Natural killer cell (primary cell): ENCODE measurements at regions not wholly inside any gene's neighbourhood (a gene's known extent, or its start where the extent isn't known, plus 50 kb on each side); places are given as distances from the start of the nearest gene placed in this dataset.

ENCODE experiments used
- ATAC-seq, 3 donors: fragments of 150-1000 bp in 2 of 3; fragments of 200-7000 bp in 1 of 3; cut with Tn5 transposase; 1 replicate in 1 of 3; 2 replicates in 2 of 3; pipeline ENCODE4 v1.10.0; 2021; ENCODE audit warnings: mild to moderate bottlenecking in 2 of 3, moderate library complexity in 2 of 3
- DNase-seq, 2 donors: peaks; one replicate each; pipeline versions ENCODE4 v3.0.0 to v3.0.0-alpha.2; 2013 to 2021; ENCODE audit warnings: mixed read lengths in 1 of 2
- H3K27ac ChIP-seq: one replicate; pipeline ENCODE4 v1.5.1; 2013; ENCODE audit warnings: mild to moderate bottlenecking, low read length
- H3K27me3 ChIP-seq: one replicate; pipeline ENCODE4 v1.6.1; 2013; ENCODE audit warnings: low read length; ENCODE audit not compliant: control insufficient read depth, insufficient read depth
- H3K36me3 ChIP-seq: one replicate; pipeline ENCODE4 v1.6.1; 2013; ENCODE audit warnings: low read length; ENCODE audit not compliant: control insufficient read depth, insufficient read depth
- H3K4me1 ChIP-seq: one replicate; pipeline ENCODE4 v1.6.1; 2013; ENCODE audit warnings: low read length; ENCODE audit not compliant: control insufficient read depth, insufficient read depth
- H3K4me3 ChIP-seq: one replicate; pipeline ENCODE4 v1.5.1; 2013; ENCODE audit warnings: low read length
- H3K9me3 ChIP-seq: one replicate; pipeline ENCODE4 v1.6.1; 2013; ENCODE audit warnings: low read length; ENCODE audit not compliant: control insufficient read depth, insufficient read depth
- H3K27ac Mint-ChIP-seq, 2 donors: one replicate each; pipeline ENCODE4 v1.8.0; 2022; ENCODE audit warnings: mild to moderate bottlenecking in 2 of 2, mixed read lengths in 2 of 2, moderate library complexity in 1 of 2
- H3K27me3 Mint-ChIP-seq, 2 donors: one replicate each; pipeline ENCODE4 v1.8.0; 2022; ENCODE audit warnings: low read depth in 2 of 2, mixed read lengths in 2 of 2
- H3K36me3 Mint-ChIP-seq: one replicate; pipeline ENCODE4 v1.8.0; 2022; ENCODE audit warnings: mixed read lengths
- H3K4me1 Mint-ChIP-seq, 2 donors: one replicate each; pipeline ENCODE4 v1.8.0; 2022; ENCODE audit warnings: mixed read lengths in 2 of 2
- H3K4me3 Mint-ChIP-seq: one replicate; pipeline ENCODE4 v1.8.0; 2022; ENCODE audit warnings: mild to moderate bottlenecking, moderate library complexity, mixed read lengths
- H3K9me3 Mint-ChIP-seq, 2 donors: one replicate each; pipeline ENCODE4 v1.8.0; 2022; ENCODE audit warnings: mixed read lengths in 2 of 2
- WGBS: methylation state at CpG from one replicate; pipeline ENCODE4 v1.1.7; 2013; ENCODE audit warnings: missing lambda C conversion rate; ENCODE audit not compliant: insufficient coverage; 5-methylcytosine and 5-hydroxymethylcytosine counted together
- intact Hi-C: fragments of 100-400 bp; cut with micrococcal nuclease; formaldehyde crosslinking; loops from one replicate; pipeline ENCODE4 v1.14.2; 2022
- TF ChIP-seq, protein P1 (sequence below): fragments of 200-600 bp; IDR thresholded peaks from one replicate; pipeline ENCODE4 v1.8.0; 2022; ENCODE audit warnings: antibody characterized with exemption

- DNase-seq = no peak
- no peak overlapping the region for H3K4me3 Mint-ChIP-seq
- peaks cover 12 to 15% of the 10 kb centered on the region in 2 donors for H3K9me3 Mint-ChIP-seq
- H3K4me3 ChIP-seq = no peak overlapping the region
- peaks cover 0 to 3% of the 10 kb centered on the region in 2 donors for H3K27me3 Mint-ChIP-seq
- H3K27ac ChIP-seq = no peak overlapping the region
- TF ChIP-seq, protein P1, sequence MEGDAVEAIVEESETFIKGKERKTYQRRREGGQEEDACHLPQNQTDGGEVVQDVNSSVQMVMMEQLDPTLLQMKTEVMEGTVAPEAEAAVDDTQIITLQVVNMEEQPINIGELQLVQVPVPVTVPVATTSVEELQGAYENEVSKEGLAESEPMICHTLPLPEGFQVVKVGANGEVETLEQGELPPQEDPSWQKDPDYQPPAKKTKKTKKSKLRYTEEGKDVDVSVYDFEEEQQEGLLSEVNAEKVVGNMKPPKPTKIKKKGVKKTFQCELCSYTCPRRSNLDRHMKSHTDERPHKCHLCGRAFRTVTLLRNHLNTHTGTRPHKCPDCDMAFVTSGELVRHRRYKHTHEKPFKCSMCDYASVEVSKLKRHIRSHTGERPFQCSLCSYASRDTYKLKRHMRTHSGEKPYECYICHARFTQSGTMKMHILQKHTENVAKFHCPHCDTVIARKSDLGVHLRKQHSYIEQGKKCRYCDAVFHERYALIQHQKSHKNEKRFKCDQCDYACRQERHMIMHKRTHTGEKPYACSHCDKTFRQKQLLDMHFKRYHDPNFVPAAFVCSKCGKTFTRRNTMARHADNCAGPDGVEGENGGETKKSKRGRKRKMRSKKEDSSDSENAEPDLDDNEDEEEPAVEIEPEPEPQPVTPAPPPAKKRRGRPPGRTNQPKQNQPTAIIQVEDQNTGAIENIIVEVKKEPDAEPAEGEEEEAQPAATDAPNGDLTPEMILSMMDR = no peak
- H3K4me1 ChIP-seq = no peaks in the 10 kb centered on the region
- H3K36me3 Mint-ChIP-seq = peaks cover 20% of the 10 kb centered on the region
- peaks cover 9% of the 10 kb centered on the region for H3K9me3 ChIP-seq
- no peaks in the 10 kb centered on the region for H3K27me3 ChIP-seq
- H3K27ac Mint-ChIP-seq = no peak overlapping the region
- no peaks in the 10 kb centered on the region for H3K36me3 ChIP-seq
- H3K4me1 Mint-ChIP-seq = no peaks in the 10 kb centered on the region
- intact Hi-C loops = no loop called here
- no peak for ATAC-seq
These were observed 347.5 kb downstream of the MAFB start for GRCh38 chr20:40341561-40341960.

- Mint-ChIP-seq H3K9me3 (peaks cover 9 to 15% of the 10 kb centered on the region in 2 donors), H3K27ac (no peak overlapping the region), H3K4me1 (no peaks in the 10 kb centered on the region), H3K4me3 (no peak overlapping the region), H3K27me3 (peaks cover 0 to 3% of the 10 kb centered on the region in 2 donors), H3K36me3 (peaks cover 17% of the 10 kb centered on the region)
- peak in 1 of 2 donors; percentile 8 for DNase-seq
- intact Hi-C loops = no loop called here
- ATAC-seq = peak in 1 of 3 donors; percentile 56
- 78% methylated on average over 2 of the region's 2 CpGs for WGBS
- Histone ChIP-seq H3K36me3 (no peaks in the 10 kb centered on the region), H3K4me1 (no peaks in the 10 kb centered on the region), H3K27ac (no peak overlapping the region), H3K9me3 (peaks cover 9% of the 10 kb centered on the region), H3K27me3 (no peaks in the 10 kb centered on the region), H3K4me3 (no peak overlapping the region)
- TF ChIP-seq, protein P1 = no peak
These were observed 349.2 kb downstream of the MAFB start for GRCh38 chr20:40339661-40340449.

DNA sequence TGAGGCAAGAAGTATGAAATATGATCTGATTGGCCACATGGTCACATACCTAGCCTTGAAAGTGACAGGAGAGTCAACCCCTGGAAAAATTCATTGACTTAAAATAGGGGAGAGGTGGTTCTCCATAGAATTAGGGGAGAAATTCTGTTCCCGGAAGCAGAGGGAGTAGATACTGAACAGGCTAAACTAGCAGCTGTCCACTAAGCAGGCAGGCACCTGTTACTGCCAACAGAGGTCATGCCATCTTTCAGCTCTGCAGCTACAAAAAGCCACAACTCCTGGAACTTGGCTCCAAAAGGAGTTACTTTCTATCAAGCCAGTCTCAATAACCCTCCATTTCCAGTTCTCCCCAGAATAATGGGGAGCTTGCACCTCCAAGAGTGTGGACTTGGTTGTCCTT, 352.5 kb downstream of the MAFB start:
- ATAC-seq (no peak), DNase-seq (no peak)
- Mint-ChIP-seq H3K36me3 (no peaks in the 10 kb centered on the region), H3K27ac (no peak overlapping the region), H3K4me3 (no peak overlapping the region), H3K9me3 (no peaks in the 10 kb centered on the region), H3K4me1 (no peaks in the 10 kb centered on the region), H3K27me3 (peaks cover 7 to 8% of the 10 kb centered on the region in 2 donors)
- H3K4me1 ChIP-seq = no peaks in the 10 kb centered on the region
- TF ChIP-seq, protein P1 = no peak
- no peaks in the 10 kb centered on the region for H3K9me3 ChIP-seq
- 82% methylated on average over 1 of the region's 1 CpG for WGBS
- no peak overlapping the region for H3K27ac ChIP-seq
- no peak overlapping the region for H3K4me3 ChIP-seq
- intact Hi-C loops = no loop called here
- H3K27me3 ChIP-seq = no peaks in the 10 kb centered on the region
- H3K36me3 ChIP-seq = no peaks in the 10 kb centered on the region

GRCh38 chr20:40335901-40336351, 353.1 kb downstream of the MAFB start:
- Mint-ChIP-seq H3K27me3 (peaks cover 7 to 8% of the 10 kb centered on the region in 2 donors), H3K9me3 (no peaks in the 10 kb centered on the region), H3K36me3 (no peaks in the 10 kb centered on the region), H3K4me1 (no peaks in the 10 kb centered on the region), H3K27ac (no peak overlapping the region), H3K4me3 (no peak overlapping the region)
- Histone ChIP-seq H3K27ac (no peak overlapping the region), H3K4me1 (no peaks in the 10 kb centered on the region), H3K36me3 (no peaks in the 10 kb centered on the region), H3K9me3 (no peaks in the 10 kb centered on the region), H3K4me3 (no peak overlapping the region), H3K27me3 (no peaks in the 10 kb centered on the region)
- intact Hi-C loops = no loop called here
- TF ChIP-seq, protein P1 = no peak
- WGBS = 71% methylated on average over 3 of the region's 3 CpGs
- ATAC-seq (no peak), DNase-seq (no peak)
